Upper lobe of left lung (tissue), 4 donors: ENCODE measurements at regions not wholly inside any gene's neighbourhood (a gene's known extent, or its start where the extent isn't known, plus 50 kb on each side); places are given as distances from the start of the nearest gene placed in this dataset.

Experiments
- EP300 ChIP-seq, 4 donors: sonication (generic); formaldehyde crosslinking; IDR thresholded peaks; one replicate each; pipeline ENCODE4 v1.5.1; 2017; ENCODE audit warnings: antibody characterized with exemption in 4 of 4, control low read depth in 2 of 4
- POLR2A ChIP-seq, 4 donors: fragments of 450-650 bp; IDR thresholded peaks; one replicate each; pipeline ENCODE4 v1.5.1; 2016 to 2017; ENCODE audit warnings: antibody characterized with exemption in 4 of 4, mild to moderate bottlenecking in 2 of 4
- POLR2AphosphoS5 ChIP-seq, 2 donors: sonication (generic); formaldehyde crosslinking; IDR thresholded peaks; one replicate each; pipeline ENCODE4 v1.5.1; 2017; ENCODE audit warnings: antibody characterized with exemption in 2 of 2
- TF ChIP-seq, protein P1 (sequence below), 6 experiments: fragments of 450-650 bp in 4 of 6; fragments of 200-600 bp in 2 of 6; sonication (generic) in 2 of 6; IDR thresholded peaks; one replicate each; pipeline ENCODE4 v1.5.1; 2016 to 2019; ENCODE audit warnings: antibody characterized with exemption in 6 of 6

DNA sequence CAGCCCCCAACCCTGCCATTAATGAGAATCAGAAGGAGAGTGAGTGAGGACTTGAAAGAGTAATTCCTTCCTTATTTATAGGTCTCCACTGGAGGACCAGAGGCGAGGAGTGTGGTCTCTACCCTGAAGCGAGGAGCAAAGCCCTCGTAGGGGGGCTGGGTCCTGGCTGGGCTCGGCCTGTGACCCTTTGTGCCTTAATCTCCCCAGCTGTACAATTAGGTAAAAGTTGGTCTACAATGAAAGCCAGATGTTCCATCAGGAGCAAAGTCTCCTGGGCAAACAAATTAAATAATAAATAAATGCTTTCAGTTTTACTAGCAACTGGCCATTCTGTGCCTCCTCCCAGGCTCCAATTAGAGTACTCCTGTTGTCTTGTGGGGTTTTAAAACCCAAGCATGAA lies 523.5 kb upstream of the SALL1 start:
- TF ChIP-seq, protein P1, sequence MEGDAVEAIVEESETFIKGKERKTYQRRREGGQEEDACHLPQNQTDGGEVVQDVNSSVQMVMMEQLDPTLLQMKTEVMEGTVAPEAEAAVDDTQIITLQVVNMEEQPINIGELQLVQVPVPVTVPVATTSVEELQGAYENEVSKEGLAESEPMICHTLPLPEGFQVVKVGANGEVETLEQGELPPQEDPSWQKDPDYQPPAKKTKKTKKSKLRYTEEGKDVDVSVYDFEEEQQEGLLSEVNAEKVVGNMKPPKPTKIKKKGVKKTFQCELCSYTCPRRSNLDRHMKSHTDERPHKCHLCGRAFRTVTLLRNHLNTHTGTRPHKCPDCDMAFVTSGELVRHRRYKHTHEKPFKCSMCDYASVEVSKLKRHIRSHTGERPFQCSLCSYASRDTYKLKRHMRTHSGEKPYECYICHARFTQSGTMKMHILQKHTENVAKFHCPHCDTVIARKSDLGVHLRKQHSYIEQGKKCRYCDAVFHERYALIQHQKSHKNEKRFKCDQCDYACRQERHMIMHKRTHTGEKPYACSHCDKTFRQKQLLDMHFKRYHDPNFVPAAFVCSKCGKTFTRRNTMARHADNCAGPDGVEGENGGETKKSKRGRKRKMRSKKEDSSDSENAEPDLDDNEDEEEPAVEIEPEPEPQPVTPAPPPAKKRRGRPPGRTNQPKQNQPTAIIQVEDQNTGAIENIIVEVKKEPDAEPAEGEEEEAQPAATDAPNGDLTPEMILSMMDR (IDR thresholded peaks at IDR 0.05), result no peak
- TF ChIP-seq POLR2A (IDR thresholded peaks at IDR 0.05) (no peak), POLR2AphosphoS5 (IDR thresholded peaks at IDR 0.05) (no peak), EP300 (IDR thresholded peaks at IDR 0.05) (no peak)
